ENCODE measurements at regions not wholly inside any gene's neighbourhood (a gene's known extent, or its start where the extent isn't known, plus 50 kb on each side); places are given as distances from the start of the nearest gene placed in this dataset.

DNA sequence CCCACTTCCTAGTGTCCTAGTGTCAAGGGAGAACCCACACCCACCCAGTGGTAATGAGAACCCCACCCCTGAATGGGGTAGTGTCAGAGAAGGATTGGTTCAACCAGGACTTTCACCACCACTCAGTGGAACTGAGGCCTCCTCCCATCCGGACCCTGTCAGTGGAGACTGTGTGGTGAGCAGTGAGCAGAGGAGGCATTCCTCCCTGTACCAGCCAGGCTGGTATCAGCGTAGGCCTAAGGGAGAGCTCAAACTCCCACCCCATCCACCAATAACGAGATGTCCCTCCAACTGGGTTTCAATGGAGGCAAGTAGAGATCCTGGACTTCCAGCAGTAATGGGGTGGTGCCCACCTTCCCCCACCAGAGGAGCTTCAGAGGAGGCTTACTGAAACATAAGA is 1171.4 kb downstream of the TBC1D22A start:
- Histone ChIP-seq H3K4me2 (ENCODE audit: low read length) (no peak overlapping the region), H3K9me2 (replicated peaks; ENCODE audit: control insufficient read depth, low read length) (no peaks in the 10 kb centered on the region), H3K4me1 (ENCODE audit: control insufficient read depth, low read length) (peaks cover 18% of the 10 kb centered on the region), H3K4me3 (ENCODE audit: low read length) (no peak overlapping the region), H3K27ac (ENCODE audit: low read depth, low read length) (no peak overlapping the region), H3F3A (ENCODE audit: control insufficient read depth, insufficient read depth) (peaks cover 6% of the 10 kb centered on the region; the same call in 1 of the 2 replicates), H4K20me1 (ENCODE audit: control insufficient read depth, insufficient read depth, low read depth, low read length) (no peaks in the 10 kb centered on the region), H3K36me3 (ENCODE audit: control insufficient read depth, low read length) (no peaks in the 10 kb centered on the region), H3K79me2 (ENCODE audit: control insufficient read depth, low read length) (no peaks in the 10 kb centered on the region), H3K9me3 (ENCODE audit: control insufficient read depth, insufficient read depth, low read length) (peaks cover 4% of the 10 kb centered on the region; the same call in 1 of the 2 replicates), H3K27me3 (ENCODE audit: control insufficient read depth, low read length) (no peaks in the 10 kb centered on the region)
- TF ChIP-seq EZH2phosphoT487 (IDR thresholded peaks at IDR 0.05; ENCODE audit: borderline replicate concordance, low read length), result no peak
- TF ChIP-seq, protein P1, sequence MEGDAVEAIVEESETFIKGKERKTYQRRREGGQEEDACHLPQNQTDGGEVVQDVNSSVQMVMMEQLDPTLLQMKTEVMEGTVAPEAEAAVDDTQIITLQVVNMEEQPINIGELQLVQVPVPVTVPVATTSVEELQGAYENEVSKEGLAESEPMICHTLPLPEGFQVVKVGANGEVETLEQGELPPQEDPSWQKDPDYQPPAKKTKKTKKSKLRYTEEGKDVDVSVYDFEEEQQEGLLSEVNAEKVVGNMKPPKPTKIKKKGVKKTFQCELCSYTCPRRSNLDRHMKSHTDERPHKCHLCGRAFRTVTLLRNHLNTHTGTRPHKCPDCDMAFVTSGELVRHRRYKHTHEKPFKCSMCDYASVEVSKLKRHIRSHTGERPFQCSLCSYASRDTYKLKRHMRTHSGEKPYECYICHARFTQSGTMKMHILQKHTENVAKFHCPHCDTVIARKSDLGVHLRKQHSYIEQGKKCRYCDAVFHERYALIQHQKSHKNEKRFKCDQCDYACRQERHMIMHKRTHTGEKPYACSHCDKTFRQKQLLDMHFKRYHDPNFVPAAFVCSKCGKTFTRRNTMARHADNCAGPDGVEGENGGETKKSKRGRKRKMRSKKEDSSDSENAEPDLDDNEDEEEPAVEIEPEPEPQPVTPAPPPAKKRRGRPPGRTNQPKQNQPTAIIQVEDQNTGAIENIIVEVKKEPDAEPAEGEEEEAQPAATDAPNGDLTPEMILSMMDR (IDR thresholded peaks at IDR 0.05; ENCODE audit: low read depth, low read length, poor library complexity, severe bottlenecking), result no peak

DNA sequence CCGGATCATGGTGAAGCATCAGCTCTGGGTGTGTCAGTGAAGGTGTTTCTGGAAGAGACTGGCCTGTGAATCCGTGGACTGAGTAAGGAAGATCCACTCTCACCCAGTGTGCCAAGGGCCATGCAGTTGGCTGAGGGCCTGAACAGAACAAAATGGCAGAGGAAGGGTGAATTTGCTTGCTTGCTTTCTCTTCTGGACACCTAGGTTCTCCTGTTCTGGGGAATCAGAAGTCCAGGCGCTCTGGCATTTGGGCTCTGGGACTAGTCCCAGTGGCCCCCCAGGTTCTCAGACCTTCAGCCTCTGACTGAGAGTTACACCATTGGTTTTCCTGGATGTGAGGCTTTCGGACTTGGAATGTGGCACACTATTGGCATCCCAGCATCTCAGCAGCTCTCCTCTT is 1170.8 kb downstream of the TBC1D22A start:
- Histone ChIP-seq H3K27me3 (ENCODE audit: control insufficient read depth, low read length) (no peaks in the 10 kb centered on the region), H3K79me2 (ENCODE audit: control insufficient read depth, low read length) (no peaks in the 10 kb centered on the region), H3K27ac (ENCODE audit: low read depth, low read length) (no peak overlapping the region), H3K36me3 (ENCODE audit: control insufficient read depth, low read length) (no peaks in the 10 kb centered on the region), H3K9me2 (replicated peaks; ENCODE audit: control insufficient read depth, low read length) (no peaks in the 10 kb centered on the region), H3K4me2 (ENCODE audit: low read length) (no peak overlapping the region), H3F3A (ENCODE audit: control insufficient read depth, insufficient read depth) (peaks cover 12% of the 10 kb centered on the region), H3K9me3 (ENCODE audit: control insufficient read depth, insufficient read depth, low read length) (peaks cover 4% of the 10 kb centered on the region; the same call in 1 of the 2 replicates), H4K20me1 (ENCODE audit: control insufficient read depth, insufficient read depth, low read depth, low read length) (no peaks in the 10 kb centered on the region), H3K4me1 (ENCODE audit: control insufficient read depth, low read length) (peaks cover 24% of the 10 kb centered on the region), H3K4me3 (ENCODE audit: low read length) (no peak overlapping the region)
- no peak for TF ChIP-seq EZH2phosphoT487 (IDR thresholded peaks at IDR 0.05; ENCODE audit: borderline replicate concordance, low read length)
- TF ChIP-seq, protein P1 (IDR thresholded peaks at IDR 0.05; ENCODE audit: low read depth, low read length, poor library complexity, severe bottlenecking), result no peak

DNA sequence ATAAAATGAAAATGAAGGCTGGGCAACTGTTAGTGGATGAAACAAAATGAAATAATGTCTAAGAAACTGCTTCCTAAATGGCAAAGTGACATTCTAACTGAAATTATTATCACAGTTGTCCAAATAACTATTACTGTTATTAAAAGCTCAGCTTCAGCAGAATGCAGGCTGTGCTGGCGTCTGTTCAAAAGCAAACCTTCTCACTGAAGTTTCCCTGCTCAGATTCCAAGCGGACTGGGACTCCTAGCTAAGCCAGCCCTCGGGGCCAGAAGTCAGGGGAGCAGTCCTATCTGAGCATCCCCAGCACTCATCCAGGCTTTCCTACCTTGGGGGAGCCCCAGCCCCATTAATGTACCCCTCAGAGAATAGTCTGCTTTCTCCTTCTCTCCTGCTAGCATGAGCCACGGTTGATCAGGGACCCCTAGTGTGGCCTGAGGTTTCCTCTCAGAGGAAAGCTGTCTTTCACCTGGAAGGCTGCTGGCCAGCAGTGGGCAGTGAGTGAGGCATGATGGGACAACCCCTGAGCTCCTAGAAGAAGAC is 1167.3 kb downstream of the TBC1D22A start:
- no peaks in the 10 kb centered on the region for H3K79me2 ChIP-seq (ENCODE audit: control insufficient read depth, low read length)
- no peak for TF ChIP-seq EZH2phosphoT487 (IDR thresholded peaks at IDR 0.05; ENCODE audit: borderline replicate concordance, low read length)
- TF ChIP-seq, protein P1 (IDR thresholded peaks at IDR 0.05; ENCODE audit: low read depth, low read length, poor library complexity, severe bottlenecking), result no peak
- no peaks in the 10 kb centered on the region for H4K20me1 ChIP-seq (ENCODE audit: control insufficient read depth, insufficient read depth, low read depth, low read length)
- H3K9me3 ChIP-seq (ENCODE audit: control insufficient read depth, insufficient read depth, low read length), result peaks cover 4% of the 10 kb centered on the region; the same call in 1 of the 2 replicates
- H3K9me2 ChIP-seq (replicated peaks; ENCODE audit: control insufficient read depth, low read length), result no peaks in the 10 kb centered on the region
- H3K27ac ChIP-seq (ENCODE audit: low read depth, low read length), result peak overlapping the region; percentile 98
- peaks cover 51% of the 10 kb centered on the region for H3K4me1 ChIP-seq (ENCODE audit: control insufficient read depth, low read length)
- no peaks in the 10 kb centered on the region for H3K36me3 ChIP-seq (ENCODE audit: control insufficient read depth, low read length)
- no peaks in the 10 kb centered on the region for H3K27me3 ChIP-seq (ENCODE audit: control insufficient read depth, low read length)
- peak overlapping the region; percentile 53 for H3K4me3 ChIP-seq (ENCODE audit: low read length)
- H3F3A ChIP-seq (ENCODE audit: control insufficient read depth, insufficient read depth), result peaks cover 22% of the 10 kb centered on the region
- peak overlapping the region; percentile 73 for H3K4me2 ChIP-seq (ENCODE audit: low read length)
